Progenitor cell of endocrine pancreas (in vitro differentiated cells): ENCODE measurements at regions not wholly inside any gene's neighbourhood (a gene's known extent, or its start where the extent isn't known, plus 50 kb on each side); places are given as distances from the start of the nearest gene placed in this dataset.

Experiments used
- DNase-seq: peaks from one replicate; pipeline ENCODE4 v3.0.0; 2021; ENCODE audit warnings: low spot score; ENCODE audit not compliant: unreplicated experiment
- H3K27ac Mint-ChIP-seq: 2 replicates; pipeline ENCODE4 v1.8.0; 2021; ENCODE audit warnings: mild to moderate bottlenecking, moderate library complexity, mixed read lengths
- H3K27me3 Mint-ChIP-seq: 2 replicates; pipeline ENCODE4 v1.8.0; 2021; ENCODE audit warnings: mixed read lengths
- H3K36me3 Mint-ChIP-seq: 2 replicates; pipeline ENCODE4 v1.8.0; 2022; ENCODE audit warnings: mixed read lengths; ENCODE audit not compliant: insufficient read depth
- H3K4me1 Mint-ChIP-seq: 2 replicates; pipeline ENCODE4 v1.8.0; 2021; ENCODE audit warnings: low read depth, mixed read lengths
- H3K4me3 Mint-ChIP-seq: 2 replicates; pipeline ENCODE4 v1.8.0; 2021; ENCODE audit warnings: low read depth, mild to moderate bottlenecking, moderate library complexity, mixed read lengths
- H3K9me3 Mint-ChIP-seq: 2 replicates; pipeline ENCODE4 v1.8.0; 2021; ENCODE audit warnings: low read depth, mixed read lengths
- TF ChIP-seq, protein P1 (sequence below): fragments of 200-600 bp; sonication (generic); IDR thresholded peaks from one replicate; pipeline ENCODE4 v1.5.0; 2021; ENCODE audit warnings: antibody characterized with exemption, mild to moderate bottlenecking; ENCODE audit not compliant: unreplicated experiment

DNA sequence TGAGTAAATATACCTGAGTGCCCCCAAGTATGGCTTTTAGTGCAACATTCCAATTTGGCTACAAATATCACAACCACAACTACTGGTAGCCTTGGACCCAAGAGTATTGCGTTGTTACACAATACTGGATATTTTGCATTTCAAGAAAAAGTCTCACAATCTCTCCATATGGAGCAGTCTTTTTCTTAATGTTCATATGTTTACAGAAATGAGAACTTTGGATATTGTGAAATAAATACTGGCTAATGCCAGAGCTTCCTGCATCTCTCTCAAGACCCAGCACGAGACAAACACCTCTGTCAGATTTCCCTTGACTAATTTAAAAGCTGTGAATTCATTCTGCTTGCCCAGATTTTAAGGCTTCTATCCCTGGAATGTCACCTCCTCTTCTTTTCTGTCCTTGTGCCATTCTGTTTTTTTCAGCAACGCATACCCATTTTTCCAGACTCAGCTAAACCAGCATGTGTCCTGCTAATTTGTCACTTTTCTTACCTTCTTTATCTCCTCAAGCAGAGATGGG, 136.2 kb upstream of the BACE2 start:
- TF ChIP-seq, protein P1, sequence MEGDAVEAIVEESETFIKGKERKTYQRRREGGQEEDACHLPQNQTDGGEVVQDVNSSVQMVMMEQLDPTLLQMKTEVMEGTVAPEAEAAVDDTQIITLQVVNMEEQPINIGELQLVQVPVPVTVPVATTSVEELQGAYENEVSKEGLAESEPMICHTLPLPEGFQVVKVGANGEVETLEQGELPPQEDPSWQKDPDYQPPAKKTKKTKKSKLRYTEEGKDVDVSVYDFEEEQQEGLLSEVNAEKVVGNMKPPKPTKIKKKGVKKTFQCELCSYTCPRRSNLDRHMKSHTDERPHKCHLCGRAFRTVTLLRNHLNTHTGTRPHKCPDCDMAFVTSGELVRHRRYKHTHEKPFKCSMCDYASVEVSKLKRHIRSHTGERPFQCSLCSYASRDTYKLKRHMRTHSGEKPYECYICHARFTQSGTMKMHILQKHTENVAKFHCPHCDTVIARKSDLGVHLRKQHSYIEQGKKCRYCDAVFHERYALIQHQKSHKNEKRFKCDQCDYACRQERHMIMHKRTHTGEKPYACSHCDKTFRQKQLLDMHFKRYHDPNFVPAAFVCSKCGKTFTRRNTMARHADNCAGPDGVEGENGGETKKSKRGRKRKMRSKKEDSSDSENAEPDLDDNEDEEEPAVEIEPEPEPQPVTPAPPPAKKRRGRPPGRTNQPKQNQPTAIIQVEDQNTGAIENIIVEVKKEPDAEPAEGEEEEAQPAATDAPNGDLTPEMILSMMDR = no peak
- no peak overlapping the region for H3K27ac Mint-ChIP-seq

DNA sequence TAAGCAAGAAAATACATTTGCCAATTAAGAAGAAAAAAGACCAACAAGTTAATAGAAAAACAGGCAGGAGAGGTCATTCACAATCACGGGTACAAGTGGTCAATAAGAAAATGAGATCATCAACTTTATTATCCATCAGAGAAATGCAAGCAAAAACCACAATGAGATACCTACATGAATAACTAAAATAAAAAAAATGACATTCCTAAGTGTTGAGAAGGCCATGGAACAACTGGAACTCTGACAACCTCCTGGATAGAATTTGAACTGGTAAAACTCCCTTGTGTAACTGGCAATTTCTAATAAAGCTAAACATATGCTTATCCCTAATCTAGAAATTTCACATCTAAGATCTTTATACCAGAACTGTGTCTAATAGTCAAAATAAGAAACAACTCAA, 135.4 kb upstream of the BACE2 start:
- DNase-seq = no peak
- H3K4me3 Mint-ChIP-seq = no peak overlapping the region
- H3K36me3 Mint-ChIP-seq = peaks cover 3% of the 10 kb centered on the region
- peaks cover 17% of the 10 kb centered on the region for H3K9me3 Mint-ChIP-seq
- no peak overlapping the region for H3K27ac Mint-ChIP-seq
- H3K27me3 Mint-ChIP-seq = no peaks in the 10 kb centered on the region
- H3K4me1 Mint-ChIP-seq = peaks cover 19% of the 10 kb centered on the region
- TF ChIP-seq, protein P1 = no peak

More for the DNA sequence above, 136.2 kb upstream of the BACE2 start:
- no peak overlapping the region for H3K4me3 Mint-ChIP-seq
- H3K4me1 Mint-ChIP-seq = peaks cover 19% of the 10 kb centered on the region
- peaks cover 25% of the 10 kb centered on the region for H3K9me3 Mint-ChIP-seq
- no peaks in the 10 kb centered on the region for H3K27me3 Mint-ChIP-seq
- peaks cover 4% of the 10 kb centered on the region for H3K36me3 Mint-ChIP-seq
- no peak for DNase-seq

DNA sequence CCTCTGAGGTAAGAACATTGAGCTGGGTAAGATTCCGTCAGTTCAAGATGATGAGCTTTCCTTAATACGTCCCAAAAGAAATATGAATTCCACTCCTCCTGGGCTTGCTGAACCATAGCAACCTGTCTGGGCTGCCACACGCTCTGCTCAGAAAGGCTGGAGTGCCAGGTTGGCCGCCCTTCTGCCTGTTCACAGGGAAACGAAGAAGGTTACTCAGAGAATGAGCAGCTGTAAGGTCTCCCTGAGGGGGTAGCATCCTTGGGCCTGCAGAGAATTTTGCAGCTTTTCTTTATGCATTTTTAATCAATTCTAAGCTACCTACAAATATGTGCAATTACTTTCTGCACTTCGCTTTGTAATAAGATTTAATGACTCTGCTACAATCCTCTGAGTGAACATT, 130.7 kb upstream of the BACE2 start:
- Mint-ChIP-seq H3K4me1 (no peaks in the 10 kb centered on the region), H3K36me3 (no peaks in the 10 kb centered on the region), H3K27me3 (no peaks in the 10 kb centered on the region), H3K4me3 (no peak overlapping the region), H3K27ac (no peak overlapping the region), H3K9me3 (peaks cover 5% of the 10 kb centered on the region)
- no peak for DNase-seq
- TF ChIP-seq, protein P1 = no peak

DNA sequence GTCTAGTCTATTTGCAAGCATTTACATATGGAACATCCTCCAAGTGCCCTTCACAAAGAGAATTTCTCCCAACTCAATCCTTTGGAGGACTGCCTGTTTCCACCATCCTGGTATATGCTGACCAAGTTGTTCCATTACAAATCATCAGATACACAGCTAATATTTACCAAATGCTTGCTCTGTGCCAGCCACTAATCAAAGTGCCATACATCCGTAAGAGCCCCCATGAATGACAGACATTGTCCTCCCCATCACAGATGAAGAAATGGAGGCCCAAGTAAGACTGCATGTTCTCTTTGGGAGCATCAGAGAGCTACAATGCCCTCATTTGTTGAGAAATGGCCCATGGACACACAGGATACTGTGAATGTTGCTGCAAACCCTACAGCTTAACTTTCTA, 130.0 kb upstream of the BACE2 start:
- Mint-ChIP-seq H3K4me1 (no peaks in the 10 kb centered on the region), H3K27me3 (no peaks in the 10 kb centered on the region), H3K9me3 (peaks cover 8% of the 10 kb centered on the region), H3K4me3 (no peak overlapping the region), H3K27ac (no peak overlapping the region), H3K36me3 (peaks cover 2% of the 10 kb centered on the region)
- DNase-seq = no peak
- TF ChIP-seq, protein P1 = no peak

DNA sequence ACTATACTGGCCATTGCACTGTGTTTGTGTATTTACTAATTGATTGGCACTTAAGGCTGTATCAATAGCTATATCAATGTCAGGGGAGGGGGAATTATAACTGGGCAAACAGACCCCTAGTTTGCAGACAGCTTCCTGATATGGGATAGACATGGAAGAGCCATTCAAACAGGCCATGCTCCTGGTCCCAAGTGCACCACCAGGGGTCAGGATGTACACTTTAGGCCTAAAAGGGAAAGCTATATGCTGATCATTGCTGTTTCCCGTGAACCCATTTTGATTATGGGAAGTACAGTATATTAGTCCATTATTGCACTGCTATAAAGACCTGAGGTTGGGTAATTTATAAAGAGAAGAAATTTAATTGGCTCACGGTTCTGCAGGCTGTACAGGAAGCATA, 124.9 kb upstream of the BACE2 start:
- Mint-ChIP-seq H3K27me3 (no peaks in the 10 kb centered on the region), H3K9me3 (peaks cover 6% of the 10 kb centered on the region), H3K27ac (no peak overlapping the region), H3K4me1 (peaks cover 18% of the 10 kb centered on the region), H3K4me3 (no peak overlapping the region), H3K36me3 (peaks cover 2% of the 10 kb centered on the region)
- DNase-seq = no peak
- TF ChIP-seq, protein P1 = peak; percentile 28
